ENCODE measurements at regions not wholly inside any gene's neighbourhood (a gene's known extent, or its start where the extent isn't known, plus 50 kb on each side); places are given as distances from the start of the nearest gene placed in this dataset.

DNA sequence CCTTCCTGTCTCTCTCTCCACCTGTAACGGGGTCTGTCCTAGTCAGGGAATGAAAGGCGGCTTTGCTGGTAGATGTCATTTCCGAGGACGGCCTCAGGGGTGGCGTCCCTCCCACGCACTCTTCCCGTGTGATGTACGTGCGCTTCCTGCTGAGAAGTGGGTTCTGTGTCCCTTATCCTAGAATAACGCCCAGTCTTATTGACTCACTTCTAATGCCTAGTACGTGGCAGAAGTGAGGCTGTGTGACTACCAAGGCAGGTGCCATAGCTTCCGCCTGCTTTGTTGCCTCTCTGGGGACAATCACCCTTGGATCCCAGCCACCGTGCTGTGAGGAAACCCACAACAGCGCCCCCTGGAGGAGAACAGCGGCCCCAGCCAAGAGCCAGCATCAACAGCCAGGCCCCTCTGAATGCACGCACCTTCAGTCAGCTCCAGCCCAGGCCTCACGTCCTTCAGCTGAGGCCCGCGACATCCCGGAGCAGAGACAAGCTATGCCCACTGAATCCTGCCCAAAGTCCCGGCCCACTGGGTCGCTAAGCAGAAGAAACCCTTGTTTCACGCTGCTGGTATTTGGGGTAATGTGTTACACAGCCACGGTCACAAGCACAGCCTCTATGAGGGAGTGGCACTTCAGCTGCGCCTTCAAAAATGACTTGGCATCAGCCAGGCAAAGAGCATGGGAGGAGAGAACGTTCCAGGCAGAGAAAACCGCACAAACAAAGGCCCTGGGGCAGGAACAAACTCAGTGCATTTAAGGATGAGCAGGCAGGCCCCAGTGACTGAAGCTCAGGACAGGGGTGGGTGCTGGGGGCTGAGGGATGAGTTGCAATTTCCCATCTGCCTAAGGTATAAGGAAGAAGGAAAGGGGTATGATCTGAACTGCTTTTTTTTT is 224.2 kb downstream of the NFATC2 start:
- peak; percentile 76 for ATAC-seq
- TF ChIP-seq GLIS3 (CRISPR knock-in tag; IDR thresholded peaks at IDR 0.05) (no peak), ZFP30 (CRISPR knock-in tag; IDR thresholded peaks at IDR 0.05) (no peak), ZFP3 (CRISPR knock-in tag; IDR thresholded peaks at IDR 0.05) (no peak), TCF4 (CRISPR knock-in tag; IDR thresholded peaks at IDR 0.05; ENCODE audit: borderline replicate concordance) (no peak), ESRRG (CRISPR knock-in tag; IDR thresholded peaks at IDR 0.05) (no peak)
- TF ChIP-seq, protein P1, sequence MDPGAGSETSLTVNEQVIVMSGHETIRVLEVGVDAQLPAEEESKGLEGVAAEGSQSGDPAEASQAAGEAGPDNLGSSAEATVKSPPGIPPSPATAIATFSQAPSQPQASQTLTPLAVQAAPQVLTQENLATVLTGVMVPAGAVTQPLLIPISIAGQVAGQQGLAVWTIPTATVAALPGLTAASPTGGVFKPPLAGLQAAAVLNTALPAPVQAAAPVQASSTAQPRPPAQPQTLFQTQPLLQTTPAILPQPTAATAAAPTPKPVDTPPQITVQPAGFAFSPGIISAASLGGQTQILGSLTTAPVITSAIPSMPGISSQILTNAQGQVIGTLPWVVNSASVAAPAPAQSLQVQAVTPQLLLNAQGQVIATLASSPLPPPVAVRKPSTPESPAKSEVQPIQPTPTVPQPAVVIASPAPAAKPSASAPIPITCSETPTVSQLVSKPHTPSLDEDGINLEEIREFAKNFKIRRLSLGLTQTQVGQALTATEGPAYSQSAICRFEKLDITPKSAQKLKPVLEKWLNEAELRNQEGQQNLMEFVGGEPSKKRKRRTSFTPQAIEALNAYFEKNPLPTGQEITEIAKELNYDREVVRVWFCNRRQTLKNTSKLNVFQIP (CRISPR knock-in tag; IDR thresholded peaks at IDR 0.05; ENCODE audit: borderline replicate concordance, low read depth), result no peak
- TF ChIP-seq, protein P2, sequence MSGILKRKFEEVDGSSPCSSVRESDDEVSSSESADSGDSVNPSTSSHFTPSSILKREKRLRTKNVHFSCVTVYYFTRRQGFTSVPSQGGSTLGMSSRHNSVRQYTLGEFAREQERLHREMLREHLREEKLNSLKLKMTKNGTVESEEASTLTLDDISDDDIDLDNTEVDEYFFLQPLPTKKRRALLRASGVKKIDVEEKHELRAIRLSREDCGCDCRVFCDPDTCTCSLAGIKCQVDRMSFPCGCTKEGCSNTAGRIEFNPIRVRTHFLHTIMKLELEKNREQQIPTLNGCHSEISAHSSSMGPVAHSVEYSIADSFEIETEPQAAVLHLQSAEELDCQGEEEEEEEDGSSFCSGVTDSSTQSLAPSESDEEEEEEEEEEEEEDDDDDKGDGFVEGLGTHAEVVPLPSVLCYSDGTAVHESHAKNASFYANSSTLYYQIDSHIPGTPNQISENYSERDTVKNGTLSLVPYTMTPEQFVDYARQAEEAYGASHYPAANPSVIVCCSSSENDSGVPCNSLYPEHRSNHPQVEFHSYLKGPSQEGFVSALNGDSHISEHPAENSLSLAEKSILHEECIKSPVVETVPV (CRISPR knock-in tag; IDR thresholded peaks at IDR 0.05), result no peak

DNA sequence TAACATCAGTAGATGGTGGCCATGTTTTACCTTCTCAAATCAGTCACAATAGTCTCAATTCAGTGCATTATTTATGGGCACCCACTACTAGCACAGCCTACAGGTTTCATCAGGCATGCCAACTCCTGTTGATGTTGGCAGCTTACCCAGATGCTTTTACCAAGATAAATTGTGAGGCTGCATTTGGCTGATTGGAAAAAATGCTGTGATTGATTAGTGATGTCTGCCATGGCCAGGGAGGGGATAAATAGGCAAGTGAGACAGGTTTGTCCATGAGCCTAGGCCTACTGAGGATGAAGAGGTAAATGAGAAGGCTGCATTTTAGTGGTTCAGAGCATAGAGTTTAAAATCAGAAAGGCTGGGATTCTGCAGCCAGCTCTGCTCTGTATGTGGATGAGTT is 227.1 kb downstream of the NFATC2 start:
- no peak for TF ChIP-seq ISL1 (CRISPR knock-in tag; IDR thresholded peaks at IDR 0.05)
- TF ChIP-seq OSR1 (CRISPR knock-in tag; IDR thresholded peaks at IDR 0.05), result no peak
- TF ChIP-seq GLIS3 (CRISPR knock-in tag; IDR thresholded peaks at IDR 0.05), result no peak
- no peak for TF ChIP-seq TOX (CRISPR knock-in tag; IDR thresholded peaks at IDR 0.05; ENCODE audit: borderline replicate concordance)
- TF ChIP-seq CSDC2 (CRISPR knock-in tag; IDR thresholded peaks at IDR 0.05), result no peak
- TF ChIP-seq ZNF70 (CRISPR knock-in tag; IDR thresholded peaks at IDR 0.05), result no peak
- TF ChIP-seq, protein P3, sequence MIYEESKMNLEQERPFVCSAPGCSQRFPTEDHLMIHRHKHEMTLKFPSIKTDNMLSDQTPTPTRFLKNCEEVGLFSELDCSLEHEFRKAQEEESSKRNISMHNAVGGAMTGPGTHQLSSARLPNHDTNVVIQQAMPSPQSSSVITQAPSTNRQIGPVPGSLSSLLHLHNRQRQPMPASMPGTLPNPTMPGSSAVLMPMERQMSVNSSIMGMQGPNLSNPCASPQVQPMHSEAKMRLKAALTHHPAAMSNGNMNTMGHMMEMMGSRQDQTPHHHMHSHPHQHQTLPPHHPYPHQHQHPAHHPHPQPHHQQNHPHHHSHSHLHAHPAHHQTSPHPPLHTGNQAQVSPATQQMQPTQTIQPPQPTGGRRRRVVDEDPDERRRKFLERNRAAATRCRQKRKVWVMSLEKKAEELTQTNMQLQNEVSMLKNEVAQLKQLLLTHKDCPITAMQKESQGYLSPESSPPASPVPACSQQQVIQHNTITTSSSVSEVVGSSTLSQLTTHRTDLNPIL (CRISPR knock-in tag; IDR thresholded peaks at IDR 0.05; ENCODE audit: low read depth), result no peak
- no peak for TF ChIP-seq ZFP3 (CRISPR knock-in tag; IDR thresholded peaks at IDR 0.05)
- TF ChIP-seq, protein P1 (CRISPR knock-in tag; IDR thresholded peaks at IDR 0.05; ENCODE audit: borderline replicate concordance, low read depth), result no peak
- ATAC-seq, result no peak

DNA sequence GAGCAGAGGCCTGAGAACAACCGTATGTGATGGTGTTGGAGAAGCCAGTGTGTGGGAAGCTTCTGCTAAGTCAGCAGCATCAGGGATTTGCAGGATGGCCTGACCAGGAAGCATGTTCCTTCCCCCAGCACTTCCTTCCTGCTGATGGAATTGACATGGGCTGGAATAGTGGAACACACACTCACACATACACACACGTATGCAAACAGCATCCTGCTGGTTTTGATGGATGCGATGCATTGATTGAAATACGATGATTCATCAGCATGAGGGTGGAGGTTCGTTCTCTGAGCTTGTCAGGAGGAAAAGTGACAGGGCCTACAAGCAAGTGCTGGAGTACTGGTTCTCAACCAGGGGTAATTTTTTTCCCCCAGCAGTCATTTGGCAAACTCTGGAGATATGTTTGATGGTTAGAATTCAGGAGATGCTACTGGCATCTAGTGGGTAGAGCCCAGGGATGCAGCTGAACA is 229.1 kb downstream of the NFATC2 start:
- no peak for TF ChIP-seq ZFP30 (CRISPR knock-in tag; IDR thresholded peaks at IDR 0.05)
- no peak for TF ChIP-seq ZNF565 (CRISPR knock-in tag; conservative IDR thresholded peaks at IDR 0.05; ENCODE audit: low read depth)
- TF ChIP-seq PPARA (CRISPR knock-in tag; IDR thresholded peaks at IDR 0.05; ENCODE audit: borderline replicate concordance), result no peak
- no peak for TF ChIP-seq BACH2 (CRISPR knock-in tag; IDR thresholded peaks at IDR 0.05; ENCODE audit: borderline replicate concordance)
- no peak for ATAC-seq

DNA sequence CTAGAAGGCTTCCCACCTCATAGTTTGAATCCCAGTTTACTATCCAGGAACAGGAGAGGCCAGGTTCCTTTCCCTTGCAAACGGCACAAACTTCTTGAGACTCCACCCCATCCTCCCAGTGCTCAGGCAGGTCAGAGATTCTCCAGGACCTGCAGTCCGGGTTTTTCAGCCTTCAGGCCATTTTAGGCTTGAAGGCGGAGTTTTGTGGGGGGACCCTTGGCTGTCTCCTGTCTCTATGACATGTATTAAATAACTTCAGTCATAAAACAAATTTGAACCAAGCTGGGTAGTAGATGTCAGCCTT is 230.1 kb downstream of the NFATC2 start:
- ATAC-seq, result no peak
- TF ChIP-seq ESRRG (CRISPR knock-in tag; IDR thresholded peaks at IDR 0.05) (no peak), GLIS3 (CRISPR knock-in tag; IDR thresholded peaks at IDR 0.05) (no peak), RARB (CRISPR knock-in tag; IDR thresholded peaks at IDR 0.05) (no peak), TOX (CRISPR knock-in tag; IDR thresholded peaks at IDR 0.05; ENCODE audit: borderline replicate concordance) (no peak), ARNTL (CRISPR knock-in tag; IDR thresholded peaks at IDR 0.05; ENCODE audit: borderline replicate concordance, low read depth) (no peak)

DNA sequence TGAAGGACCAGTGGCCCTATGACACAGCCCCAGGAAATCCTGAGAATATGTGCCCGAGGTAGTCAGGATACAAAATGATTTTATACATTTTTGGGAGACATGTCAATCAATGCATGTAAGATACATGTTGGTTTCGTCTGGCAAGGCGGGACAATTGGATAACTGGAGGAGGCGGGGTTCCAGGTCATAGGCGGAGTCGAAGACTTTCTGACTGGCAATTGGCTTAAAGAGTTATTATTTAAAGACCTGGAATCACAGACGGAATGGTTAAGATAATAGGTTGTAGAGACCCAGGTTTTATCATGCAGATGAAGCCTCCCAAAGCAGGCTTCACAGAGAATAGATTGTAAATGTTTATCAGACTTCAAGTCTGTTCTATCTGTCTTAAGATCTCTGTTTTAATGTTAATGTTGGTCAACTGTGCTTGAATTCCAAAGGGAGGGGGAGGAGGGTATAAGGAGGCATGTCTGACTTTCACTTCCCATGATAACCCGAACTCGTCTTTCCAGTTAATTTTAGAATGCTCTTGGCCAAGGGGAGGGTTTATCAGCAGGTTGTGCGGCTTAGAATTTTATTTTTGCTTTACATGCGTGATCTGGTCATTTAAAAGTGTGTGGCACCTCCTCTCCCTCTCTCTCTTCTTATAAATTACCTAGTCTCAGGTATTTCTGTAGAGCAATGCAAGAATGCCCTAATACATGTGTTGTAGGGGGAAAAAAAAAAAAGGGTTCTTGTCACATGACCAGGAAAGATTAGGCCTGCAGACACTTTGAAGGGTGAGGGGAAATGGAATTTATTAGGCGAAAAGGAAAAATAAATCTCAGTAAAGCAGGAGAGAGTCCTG is 230.7 kb downstream of the NFATC2 start:
- no peak for ATAC-seq
- TF ChIP-seq BACH2 (CRISPR knock-in tag; IDR thresholded peaks at IDR 0.05; ENCODE audit: borderline replicate concordance) (no peak), ZFP3 (CRISPR knock-in tag; IDR thresholded peaks at IDR 0.05) (no peak), ZNF8 (CRISPR knock-in tag; IDR thresholded peaks at IDR 0.05) (no peak), ZNF565 (CRISPR knock-in tag; conservative IDR thresholded peaks at IDR 0.05; ENCODE audit: low read depth) (no peak), CSDC2 (CRISPR knock-in tag; IDR thresholded peaks at IDR 0.05) (no peak), RARB (CRISPR knock-in tag; IDR thresholded peaks at IDR 0.05) (no peak), TCF4 (CRISPR knock-in tag; IDR thresholded peaks at IDR 0.05; ENCODE audit: borderline replicate concordance) (no peak), ISL1 (CRISPR knock-in tag; IDR thresholded peaks at IDR 0.05) (no peak), SNAI2 (CRISPR knock-in tag; IDR thresholded peaks at IDR 0.05) (no peak), ZFP30 (CRISPR knock-in tag; IDR thresholded peaks at IDR 0.05) (no peak)
- TF ChIP-seq, protein P4, sequence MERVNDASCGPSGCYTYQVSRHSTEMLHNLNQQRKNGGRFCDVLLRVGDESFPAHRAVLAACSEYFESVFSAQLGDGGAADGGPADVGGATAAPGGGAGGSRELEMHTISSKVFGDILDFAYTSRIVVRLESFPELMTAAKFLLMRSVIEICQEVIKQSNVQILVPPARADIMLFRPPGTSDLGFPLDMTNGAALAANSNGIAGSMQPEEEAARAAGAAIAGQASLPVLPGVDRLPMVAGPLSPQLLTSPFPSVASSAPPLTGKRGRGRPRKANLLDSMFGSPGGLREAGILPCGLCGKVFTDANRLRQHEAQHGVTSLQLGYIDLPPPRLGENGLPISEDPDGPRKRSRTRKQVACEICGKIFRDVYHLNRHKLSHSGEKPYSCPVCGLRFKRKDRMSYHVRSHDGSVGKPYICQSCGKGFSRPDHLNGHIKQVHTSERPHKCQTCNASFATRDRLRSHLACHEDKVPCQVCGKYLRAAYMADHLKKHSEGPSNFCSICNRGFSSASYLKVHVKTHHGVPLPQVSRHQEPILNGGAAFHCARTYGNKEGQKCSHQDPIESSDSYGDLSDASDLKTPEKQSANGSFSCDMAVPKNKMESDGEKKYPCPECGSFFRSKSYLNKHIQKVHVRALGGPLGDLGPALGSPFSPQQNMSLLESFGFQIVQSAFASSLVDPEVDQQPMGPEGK (CRISPR knock-in tag; IDR thresholded peaks at IDR 0.05; ENCODE audit: borderline replicate concordance), result no peak

All from SK-N-SH treated with all-trans-retinoic acid at 6 μM for 48 hours (cell line).